ENCODE measurements at regions not wholly inside any gene's neighbourhood (a gene's known extent, or its start where the extent isn't known, plus 50 kb on each side); places are given as distances from the start of the nearest gene placed in this dataset.

DNA sequence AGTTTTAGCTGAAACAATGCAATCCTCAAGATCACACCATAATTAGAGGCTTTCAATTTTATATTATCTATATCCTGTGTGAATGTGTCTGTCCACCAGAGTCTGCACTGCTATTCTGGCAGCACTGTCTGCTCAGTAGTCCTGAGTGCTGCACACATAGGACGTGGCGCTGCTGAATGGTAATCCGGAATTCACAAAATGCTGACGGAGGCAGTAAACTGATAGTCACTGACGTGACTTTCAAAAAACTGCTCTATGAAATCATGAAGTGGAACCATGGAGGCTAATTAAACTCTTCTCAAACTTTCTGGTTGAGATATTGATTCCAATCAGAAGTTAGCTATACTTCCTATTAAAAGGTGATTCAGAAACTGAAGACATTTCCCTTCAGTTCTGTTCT, 190.8 kb upstream of the NOX3 start:
- intact Hi-C loops (cut with DNase I) = no loop called here
- no peaks in the 10 kb centered on the region for H3K27me3 ChIP-seq
- no peaks in the 10 kb centered on the region for H3K4me1 ChIP-seq
- no peak overlapping the region for H3K27ac ChIP-seq (replicated peaks in 1 of 4)
- H3K36me3 ChIP-seq = no peaks in the 10 kb centered on the region
- H3K4me3 ChIP-seq = no peak overlapping the region
- 92% methylated on average over 5 of the region's 5 CpGs for WGBS
- no peak for DNase-seq (ENCODE audit: extremely low spot score)
- no peak for TF ChIP-seq EP300 (IDR thresholded peaks at IDR 0.05)
- H3K9me3 ChIP-seq = peaks cover 0 to 14% (median 5%) of the 10 kb centered on the region in 4 donors

DNA sequence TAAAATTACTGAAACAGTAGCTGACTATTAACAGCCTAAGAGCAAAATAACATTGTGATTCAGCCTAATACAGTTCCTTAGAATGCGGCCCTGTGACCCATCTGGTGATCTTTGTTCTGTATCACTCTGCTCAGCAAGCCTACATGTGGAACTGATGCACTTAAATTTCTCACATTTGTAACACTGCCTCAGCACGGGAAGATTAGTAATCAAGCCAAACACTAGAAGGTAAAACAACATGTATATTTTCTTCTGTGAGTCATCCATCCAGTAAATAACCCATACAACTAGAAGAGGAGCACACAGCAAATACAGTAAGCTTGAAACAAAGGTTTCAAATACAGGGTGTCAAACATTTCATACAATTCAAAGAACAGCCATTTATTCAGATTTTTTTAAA, 189.7 kb upstream of the NOX3 start:
- Histone ChIP-seq H3K9me3 (peaks cover 0 to 21% (median 6%) of the 10 kb centered on the region in 4 donors), H3K4me1 (no peaks in the 10 kb centered on the region), H3K27ac (replicated peaks in 1 of 4) (no peak overlapping the region), H3K27me3 (no peaks in the 10 kb centered on the region), H3K4me3 (no peak overlapping the region), H3K36me3 (no peaks in the 10 kb centered on the region)
- TF ChIP-seq POLR2A (IDR thresholded peaks at IDR 0.05; ENCODE audit: low read depth) (no peak), POLR2AphosphoS5 (IDR thresholded peaks at IDR 0.05) (no peak), EP300 (IDR thresholded peaks at IDR 0.05) (no peak)
- TF ChIP-seq, protein P1, sequence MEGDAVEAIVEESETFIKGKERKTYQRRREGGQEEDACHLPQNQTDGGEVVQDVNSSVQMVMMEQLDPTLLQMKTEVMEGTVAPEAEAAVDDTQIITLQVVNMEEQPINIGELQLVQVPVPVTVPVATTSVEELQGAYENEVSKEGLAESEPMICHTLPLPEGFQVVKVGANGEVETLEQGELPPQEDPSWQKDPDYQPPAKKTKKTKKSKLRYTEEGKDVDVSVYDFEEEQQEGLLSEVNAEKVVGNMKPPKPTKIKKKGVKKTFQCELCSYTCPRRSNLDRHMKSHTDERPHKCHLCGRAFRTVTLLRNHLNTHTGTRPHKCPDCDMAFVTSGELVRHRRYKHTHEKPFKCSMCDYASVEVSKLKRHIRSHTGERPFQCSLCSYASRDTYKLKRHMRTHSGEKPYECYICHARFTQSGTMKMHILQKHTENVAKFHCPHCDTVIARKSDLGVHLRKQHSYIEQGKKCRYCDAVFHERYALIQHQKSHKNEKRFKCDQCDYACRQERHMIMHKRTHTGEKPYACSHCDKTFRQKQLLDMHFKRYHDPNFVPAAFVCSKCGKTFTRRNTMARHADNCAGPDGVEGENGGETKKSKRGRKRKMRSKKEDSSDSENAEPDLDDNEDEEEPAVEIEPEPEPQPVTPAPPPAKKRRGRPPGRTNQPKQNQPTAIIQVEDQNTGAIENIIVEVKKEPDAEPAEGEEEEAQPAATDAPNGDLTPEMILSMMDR (IDR thresholded peaks at IDR 0.05) = no peak
- WGBS = 59% methylated on average over 2 of the region's 2 CpGs
- intact Hi-C loops (cut with DNase I) = no loop called here
- DNase-seq (ENCODE audit: extremely low spot score) = no peak

DNA sequence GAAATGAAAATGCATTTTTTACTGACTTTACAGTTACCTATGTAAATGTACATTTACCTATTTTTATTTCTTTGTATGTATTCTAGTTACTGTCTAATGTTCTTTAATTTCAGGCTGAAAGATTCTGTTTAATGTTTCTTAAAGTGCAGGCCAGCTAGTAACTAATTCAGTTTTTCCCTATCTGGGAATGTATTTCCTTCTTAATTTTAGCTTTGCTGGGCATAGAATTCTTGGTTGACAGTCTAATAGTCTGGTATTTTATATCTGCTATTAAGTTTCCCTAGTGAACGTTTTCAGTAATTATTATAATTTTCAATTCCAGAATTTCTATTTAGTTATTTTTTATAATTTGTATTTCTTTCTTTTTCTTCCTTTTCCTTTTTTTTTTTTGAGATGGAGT, 186.0 kb upstream of the NOX3 start:
- Histone ChIP-seq H3K36me3 (no peaks in the 10 kb centered on the region), H3K4me1 (no peaks in the 10 kb centered on the region), H3K27me3 (no peaks in the 10 kb centered on the region), H3K27ac (replicated peaks in 1 of 4) (no peak overlapping the region), H3K9me3 (peaks cover 0 to 22% (median 11%) of the 10 kb centered on the region in 4 donors), H3K4me3 (no peak overlapping the region)
- 91% methylated on average over 1 of the region's 1 CpG for WGBS
- TF ChIP-seq, protein P1 (IDR thresholded peaks at IDR 0.05) = no peak
- TF ChIP-seq POLR2A (IDR thresholded peaks at IDR 0.05; ENCODE audit: low read depth) (no peak), EP300 (IDR thresholded peaks at IDR 0.05) (no peak), POLR2AphosphoS5 (IDR thresholded peaks at IDR 0.05) (no peak)
- no peak for DNase-seq (ENCODE audit: extremely low spot score)
- intact Hi-C loops (cut with DNase I) = no loop called here

DNA sequence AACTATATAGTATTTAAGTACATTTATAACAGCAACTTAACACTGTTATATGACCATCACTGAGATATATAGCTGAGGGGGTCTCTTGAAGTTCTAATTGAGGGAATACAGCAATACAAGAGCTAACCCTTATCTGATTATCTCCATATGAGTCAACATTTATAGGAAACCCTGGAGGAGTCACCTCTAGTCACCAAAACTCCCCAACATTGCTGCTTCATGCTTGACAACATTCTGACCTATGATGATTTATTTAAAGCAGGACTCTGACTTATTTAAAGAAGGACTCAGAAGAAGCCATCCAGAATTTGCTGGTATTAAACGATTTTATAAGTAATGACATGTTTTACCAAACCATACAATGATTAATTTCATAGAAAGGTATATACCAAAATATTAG, 182.6 kb upstream of the NOX3 start:
- DNase-seq (ENCODE audit: extremely low spot score) = no peak
- Histone ChIP-seq H3K27me3 (no peaks in the 10 kb centered on the region), H3K36me3 (no peaks in the 10 kb centered on the region), H3K4me1 (no peaks in the 10 kb centered on the region), H3K4me3 (no peak overlapping the region), H3K9me3 (peaks cover 0 to 22% (median 11%) of the 10 kb centered on the region in 4 donors), H3K27ac (replicated peaks in 1 of 4) (no peak overlapping the region)
- intact Hi-C loops (cut with DNase I) = no loop called here
- TF ChIP-seq POLR2AphosphoS5 (IDR thresholded peaks at IDR 0.05) (no peak), EP300 (IDR thresholded peaks at IDR 0.05) (no peak), POLR2A (IDR thresholded peaks at IDR 0.05; ENCODE audit: low read depth) (no peak)
- TF ChIP-seq, protein P1 (IDR thresholded peaks at IDR 0.05) = no peak
- WGBS = 83% methylated on average over 1 of the region's 1 CpG

DNA sequence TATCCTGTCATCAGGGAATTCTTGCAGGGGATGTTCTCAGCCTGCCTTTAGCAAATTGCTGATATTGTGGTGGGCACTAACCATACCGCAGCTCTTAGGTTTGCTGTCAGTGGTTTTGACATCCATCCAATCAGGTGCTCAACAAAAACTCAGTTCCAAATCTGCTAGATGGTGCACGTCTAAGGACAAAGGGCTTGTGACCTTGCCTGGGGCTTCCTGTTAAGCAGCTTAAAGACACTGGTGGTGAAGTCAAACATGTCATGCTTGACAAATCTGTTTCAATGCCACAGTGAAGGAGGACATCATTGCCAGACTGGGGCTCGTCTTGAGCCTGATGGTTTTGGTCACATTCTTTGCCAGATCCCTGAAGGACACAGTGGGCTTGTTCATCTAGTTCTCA, 179.8 kb upstream of the NOX3 start:
- TF ChIP-seq EP300 (IDR thresholded peaks at IDR 0.05) (no peak), POLR2A (IDR thresholded peaks at IDR 0.05; ENCODE audit: low read depth) (no peak), POLR2AphosphoS5 (IDR thresholded peaks at IDR 0.05) (no peak)
- TF ChIP-seq, protein P1 (IDR thresholded peaks at IDR 0.05) = no peak
- H3K4me1 ChIP-seq = no peaks in the 10 kb centered on the region
- no peaks in the 10 kb centered on the region for H3K36me3 ChIP-seq
- no peak overlapping the region for H3K27ac ChIP-seq (replicated peaks in 1 of 4)
- DNase-seq (ENCODE audit: extremely low spot score) = no peak
- no peak overlapping the region for H3K4me3 ChIP-seq
- intact Hi-C loops (cut with DNase I) = no loop called here
- H3K9me3 ChIP-seq = peaks cover 0 to 10% (median 0%) of the 10 kb centered on the region in 4 donors
- no peaks in the 10 kb centered on the region for H3K27me3 ChIP-seq
- 74% methylated on average over 3 of the region's 3 CpGs for whole genome bisulfite sequencing

Measured in esophagus muscularis mucosa (tissue), 4 donors.